WTC11 (cell line): ENCODE measurements at regions not wholly inside any gene's neighbourhood (a gene's known extent, or its start where the extent isn't known, plus 50 kb on each side); places are given as distances from the start of the nearest gene placed in this dataset.

Experiments
- ATAC-seq: fragments of 200-7000 bp; cut with Tn5 transposase; 2 replicates; pipeline ENCODE4 v1.10.0; 2021; ENCODE audit warnings: mild to moderate bottlenecking, moderate library complexity
- CTCF ChIA-PET: fragments of 300-600 bp; sonication (Branson Sonifier 250); formaldehyde crosslinking; loops from one replicate; lab custom pipeline; 2021; ENCODE audit warnings: antibody characterized with exemption; lab: Charles Lee
- POLR2A ChIA-PET: fragments of 350-600 bp; sonication (Branson Sonifier 250); formaldehyde crosslinking; loops from one replicate; lab custom pipeline; 2021; ENCODE audit warnings: antibody characterized with exemption; lab: Charles Lee
- DNase-seq: peaks from one replicate; pipeline ENCODE4 v3.0.0; 2021; ENCODE audit warnings: low spot score
- H3K27ac Mint-ChIP-seq: 2 replicates; pipeline ENCODE4 v1.8.0; 2021; ENCODE audit warnings: mixed read lengths
- H3K27me3 Mint-ChIP-seq: 2 replicates; pipeline ENCODE4 v1.8.0; 2021; ENCODE audit warnings: low read depth, mild to moderate bottlenecking, moderate library complexity, mixed read lengths
- H3K36me3 Mint-ChIP-seq: 2 replicates; pipeline ENCODE4 v1.8.0; 2021; ENCODE audit warnings: mixed read lengths
- H3K4me1 Mint-ChIP-seq: 2 replicates; pipeline ENCODE4 v1.8.0; 2022; ENCODE audit warnings: mixed read lengths
- H3K4me3 Mint-ChIP-seq: 2 replicates; pipeline ENCODE4 v1.8.0; 2021; ENCODE audit warnings: mild to moderate bottlenecking, moderate library complexity, mixed read lengths
- H3K9me3 Mint-ChIP-seq: 2 replicates; pipeline ENCODE4 v1.8.0; 2021; ENCODE audit warnings: mixed read lengths
- ARID4B ChIP-seq: sonication (generic); formaldehyde crosslinking; IDR thresholded peaks from 2 replicates; pipeline ENCODE4 v1.8.0; 2023; ENCODE audit warnings: missing genetic modification reagents, mild to moderate bottlenecking, borderline replicate concordance
- ATF2 ChIP-seq: sonication (generic); formaldehyde crosslinking; IDR thresholded peaks from 2 replicates; pipeline ENCODE4 v1.8.1; 2022; ENCODE audit warnings: low read depth, missing genetic modification reagents, borderline replicate concordance
- CREB1 ChIP-seq: sonication (generic); formaldehyde crosslinking; IDR thresholded peaks from 2 replicates; pipeline ENCODE4 v1.8.0; 2023; ENCODE audit warnings: mild to moderate bottlenecking, missing genetic modification reagents
- FOXP1 ChIP-seq: sonication (generic); formaldehyde crosslinking; IDR thresholded peaks from 2 replicates; pipeline ENCODE4 v1.8.0; 2022; ENCODE audit warnings: missing genetic modification reagents, mild to moderate bottlenecking, moderate library complexity, borderline replicate concordance
- GTF2I ChIP-seq: fragments of 250-450 bp; sonication (Bioruptor Pico); conservative IDR thresholded peaks from 2 replicates; pipeline ENCODE4 v1.4.0; 2021; ENCODE audit warnings: mild to moderate bottlenecking
- HMGA2 ChIP-seq: fragments of 250-450 bp; sonication (Bioruptor Pico); IDR thresholded peaks from 2 replicates; pipeline ENCODE4 v1.4.0; 2021; ENCODE audit warnings: mild to moderate bottlenecking, moderate library complexity
- HMGXB4 ChIP-seq: sonication (generic); formaldehyde crosslinking; IDR thresholded peaks from 2 replicates; pipeline ENCODE4 v1.8.1; 2023; ENCODE audit warnings: mild to moderate bottlenecking, moderate library complexity, missing genetic modification reagents
- IRF1 ChIP-seq: sonication (generic); formaldehyde crosslinking; IDR thresholded peaks from 2 replicates; pipeline ENCODE4 v1.8.0; 2023; ENCODE audit warnings: missing genetic modification reagents
- JUN ChIP-seq: sonication (generic); formaldehyde crosslinking; IDR thresholded peaks from 2 replicates; pipeline ENCODE4 v1.8.0; 2023; ENCODE audit warnings: mild to moderate bottlenecking, missing genetic modification reagents
- MLX ChIP-seq: sonication (generic); formaldehyde crosslinking; IDR thresholded peaks from 2 replicates; pipeline ENCODE4 v1.8.1; 2023; ENCODE audit warnings: mild to moderate bottlenecking, missing genetic modification reagents, moderate library complexity
- MXD4 ChIP-seq: fragments of 250-450 bp; sonication (Bioruptor Pico); IDR thresholded peaks from 2 replicates; pipeline ENCODE4 v1.8.0; 2021; ENCODE audit warnings: mild to moderate bottlenecking, moderate library complexity, borderline replicate concordance
- NFATC4 ChIP-seq: fragments of 250-450 bp; sonication (Bioruptor Pico); IDR thresholded peaks from 2 replicates; pipeline ENCODE4 v1.9.0; 2021; ENCODE audit warnings: mild to moderate bottlenecking
- RELA ChIP-seq: sonication (generic); formaldehyde crosslinking; IDR thresholded peaks from 2 replicates; pipeline ENCODE4 v1.8.1; 2022; ENCODE audit warnings: missing genetic modification reagents, mild to moderate bottlenecking, borderline replicate concordance
- SOX15 ChIP-seq: fragments of 250-450 bp; sonication (Bioruptor Pico); IDR thresholded peaks from 2 replicates; pipeline ENCODE4 v1.9.0; 2021; ENCODE audit warnings: mild to moderate bottlenecking
- TEAD4 ChIP-seq: sonication (generic); formaldehyde crosslinking; IDR thresholded peaks from 2 replicates; pipeline ENCODE4 v1.8.0; 2022; ENCODE audit warnings: mild to moderate bottlenecking, missing genetic modification reagents
- TP53 ChIP-seq: sonication (generic); formaldehyde crosslinking; IDR thresholded peaks from 2 replicates; pipeline ENCODE4 v1.8.1; 2023; ENCODE audit warnings: mild to moderate bottlenecking, missing genetic modification reagents
- ZNF219 ChIP-seq: sonication (generic); formaldehyde crosslinking; IDR thresholded peaks from 2 replicates; pipeline ENCODE4 v1.8.0; 2023; ENCODE audit warnings: missing genetic modification reagents, mild to moderate bottlenecking, borderline replicate concordance
- ZNF423 ChIP-seq: fragments of 250-450 bp; sonication (Bioruptor Pico); IDR thresholded peaks from 2 replicates; pipeline ENCODE4 v2.1.2; 2022; ENCODE audit warnings: mild to moderate bottlenecking, moderate library complexity

GRCh38 chr4:58413849-58414248, 1303.7 kb upstream of the IGFBP7 start:
- Mint-ChIP-seq H3K36me3 (no peaks in the 10 kb centered on the region), H3K27ac (no peak overlapping the region), H3K27me3 (no peaks in the 10 kb centered on the region), H3K4me3 (no peak overlapping the region), H3K4me1 (no peaks in the 10 kb centered on the region), H3K9me3 (no peaks in the 10 kb centered on the region)
- DNase-seq (no peak), ATAC-seq (no peak)
- TF ChIP-seq HMGA2 (CRISPR knock-in tag) (no peak), ZNF219 (no peak), ATF2 (CRISPR knock-in tag) (no peak), CREB1 (no peak), MXD4 (CRISPR knock-in tag) (no peak), TP53 (CRISPR knock-in tag) (no peak), IRF1 (CRISPR knock-in tag) (no peak), NFATC4 (CRISPR knock-in tag) (no peak), SOX15 (CRISPR knock-in tag) (no peak), ZNF423 (CRISPR knock-in tag) (no peak), MLX (CRISPR knock-in tag) (no peak), HMGXB4 (CRISPR knock-in tag) (no peak), ARID4B (CRISPR knock-in tag) (no peak), FOXP1 (no peak)
- ChIA-PET CTCF (no interaction called here), POLR2A (no interaction called here)

- H3K9me3 Mint-ChIP-seq, result no peaks in the 10 kb centered on the region
- no peaks in the 10 kb centered on the region for H3K36me3 Mint-ChIP-seq
- POLR2A ChIA-PET, result interaction anchor here (0.7 kb wide), 1 partner anchor 394 kb away, joined by 3 read pairs; no protein-coding TSS in a partner anchor
- no peak for ATAC-seq
- no peak for DNase-seq
- CTCF ChIA-PET, result no interaction called here
- no peaks in the 10 kb centered on the region for H3K27me3 Mint-ChIP-seq
- no peak overlapping the region for H3K4me3 Mint-ChIP-seq
- TF ChIP-seq RELA (CRISPR knock-in tag) (no peak), MXD4 (CRISPR knock-in tag) (no peak), ZNF219 (no peak), GTF2I (no peak), ZNF423 (CRISPR knock-in tag) (no peak), JUN (no peak), TEAD4 (CRISPR knock-in tag) (no peak)
- H3K27ac Mint-ChIP-seq, result no peak overlapping the region
- H3K4me1 Mint-ChIP-seq, result no peaks in the 10 kb centered on the region
Observed at GRCh38 chr4:58411904-58412303, 1301.7 kb upstream of the IGFBP7 start.
